ENCODE measurements at regions not wholly inside any gene's neighbourhood (a gene's known extent, or its start where the extent isn't known, plus 50 kb on each side); places are given as distances from the start of the nearest gene placed in this dataset.

- Mint-ChIP-seq H3K27ac (no peak overlapping the region), H3K4me1 (no peaks in the 10 kb centered on the region), H3K4me3 (no peak overlapping the region), H3K36me3 (ENCODE audit: low read depth) (no peaks in the 10 kb centered on the region), H3K27me3 (no peaks in the 10 kb centered on the region)
- ATAC-seq (no peak), DNase-seq (no peak)
- no peaks in the 10 kb centered on the region for H3K9me3 ChIP-seq (ENCODE audit: control insufficient read depth, low read length, poor library complexity, severe bottlenecking)
Measured at GRCh38 chr5:8473016-8473415, 604.1 kb downstream of the MTRR start.

GRCh38 chr5:8473827-8474568, 605.0 kb downstream of the MTRR start:
- no peak for ATAC-seq

GRCh38 chr5:8474569-8474930, 605.6 kb downstream of the MTRR start:
- no peak overlapping the region for H3K4me3 Mint-ChIP-seq
- H3K4me1 Mint-ChIP-seq = no peaks in the 10 kb centered on the region
- H3K27ac Mint-ChIP-seq = no peak overlapping the region
- no peaks in the 10 kb centered on the region for H3K36me3 Mint-ChIP-seq (ENCODE audit: low read depth)
- no peaks in the 10 kb centered on the region for H3K9me3 ChIP-seq (ENCODE audit: control insufficient read depth, low read length, poor library complexity, severe bottlenecking)
- H3K27me3 Mint-ChIP-seq = no peaks in the 10 kb centered on the region
- no peak for DNase-seq
- ATAC-seq = no peak

More at GRCh38 chr5:8473827-8474568, 605.0 kb downstream of the MTRR start:
- H3K4me1 Mint-ChIP-seq = no peaks in the 10 kb centered on the region
- no peaks in the 10 kb centered on the region for H3K9me3 ChIP-seq (ENCODE audit: control insufficient read depth, low read length, poor library complexity, severe bottlenecking)
- no peak overlapping the region for H3K4me3 Mint-ChIP-seq
- no peak overlapping the region for H3K27ac Mint-ChIP-seq
- no peaks in the 10 kb centered on the region for H3K27me3 Mint-ChIP-seq
- H3K36me3 Mint-ChIP-seq (ENCODE audit: low read depth) = no peaks in the 10 kb centered on the region
- no peak for DNase-seq

GRCh38 chr5:8478326-8478725, 609.4 kb downstream of the MTRR start:
- no peak for ATAC-seq
- H3K9me3 ChIP-seq (ENCODE audit: control insufficient read depth, low read length, poor library complexity, severe bottlenecking) = no peaks in the 10 kb centered on the region

GRCh38 chr5:8481007-8481406, 612.1 kb downstream of the MTRR start:
- no peak for ATAC-seq
- Mint-ChIP-seq H3K27me3 (no peaks in the 10 kb centered on the region), H3K4me1 (no peaks in the 10 kb centered on the region), H3K4me3 (no peak overlapping the region), H3K36me3 (ENCODE audit: low read depth) (no peaks in the 10 kb centered on the region), H3K27ac (no peak overlapping the region)
- H3K9me3 ChIP-seq (ENCODE audit: control insufficient read depth, low read length, poor library complexity, severe bottlenecking) = no peaks in the 10 kb centered on the region
- DNase-seq = no peak

More at GRCh38 chr5:8478326-8478725, 609.4 kb downstream of the MTRR start:
- no peaks in the 10 kb centered on the region for H3K4me1 Mint-ChIP-seq
- H3K27ac Mint-ChIP-seq = no peak overlapping the region
- H3K36me3 Mint-ChIP-seq (ENCODE audit: low read depth) = no peaks in the 10 kb centered on the region
- no peak for DNase-seq
- H3K4me3 Mint-ChIP-seq = no peak overlapping the region
- H3K27me3 Mint-ChIP-seq = no peaks in the 10 kb centered on the region

- ATAC-seq = no peak
- Mint-ChIP-seq H3K4me1 (no peaks in the 10 kb centered on the region), H3K36me3 (ENCODE audit: low read depth) (no peaks in the 10 kb centered on the region), H3K27me3 (no peaks in the 10 kb centered on the region), H3K27ac (no peak overlapping the region), H3K4me3 (no peak overlapping the region)
- H3K9me3 ChIP-seq (ENCODE audit: control insufficient read depth, low read length, poor library complexity, severe bottlenecking) = no peaks in the 10 kb centered on the region
- no peak for DNase-seq
Measured at GRCh38 chr5:8491254-8491653, 622.3 kb downstream of the MTRR start.

GRCh38 chr5:8493176-8493575, 624.2 kb downstream of the MTRR start:
- H3K4me3 Mint-ChIP-seq = no peak overlapping the region
- H3K36me3 Mint-ChIP-seq (ENCODE audit: low read depth) = no peaks in the 10 kb centered on the region
- no peak for ATAC-seq
- H3K27ac Mint-ChIP-seq = no peak overlapping the region
- DNase-seq = no peak
- no peaks in the 10 kb centered on the region for H3K27me3 Mint-ChIP-seq
- no peaks in the 10 kb centered on the region for H3K9me3 ChIP-seq (ENCODE audit: control insufficient read depth, low read length, poor library complexity, severe bottlenecking)
- no peaks in the 10 kb centered on the region for H3K4me1 Mint-ChIP-seq

- Mint-ChIP-seq H3K36me3 (ENCODE audit: low read depth) (no peaks in the 10 kb centered on the region), H3K27ac (no peak overlapping the region), H3K4me1 (no peaks in the 10 kb centered on the region), H3K4me3 (no peak overlapping the region), H3K27me3 (no peaks in the 10 kb centered on the region)
- DNase-seq (no peak), ATAC-seq (no peak)
- H3K9me3 ChIP-seq (ENCODE audit: control insufficient read depth, low read length, poor library complexity, severe bottlenecking) = no peaks in the 10 kb centered on the region
Measured at GRCh38 chr5:8500426-8500825, 631.5 kb downstream of the MTRR start.

- no peaks in the 10 kb centered on the region for H3K27me3 Mint-ChIP-seq
- H3K4me1 Mint-ChIP-seq = no peaks in the 10 kb centered on the region
Measured at GRCh38 chr5:8505196-8505595, 636.2 kb downstream of the MTRR start.

GRCh38 chr5:8508231-8508630, 639.3 kb downstream of the MTRR start:
- Mint-ChIP-seq H3K4me1 (no peaks in the 10 kb centered on the region), H3K36me3 (ENCODE audit: low read depth) (no peaks in the 10 kb centered on the region), H3K27me3 (no peaks in the 10 kb centered on the region), H3K27ac (no peak overlapping the region), H3K4me3 (no peak overlapping the region)
- DNase-seq (no peak), ATAC-seq (no peak)
- H3K9me3 ChIP-seq (ENCODE audit: control insufficient read depth, low read length, poor library complexity, severe bottlenecking) = no peaks in the 10 kb centered on the region

More at GRCh38 chr5:8505196-8505595, 636.2 kb downstream of the MTRR start:
- no peak overlapping the region for H3K4me3 Mint-ChIP-seq
- ATAC-seq = no peak
- DNase-seq = no peak
- H3K36me3 Mint-ChIP-seq (ENCODE audit: low read depth) = no peaks in the 10 kb centered on the region
- H3K27ac Mint-ChIP-seq = no peak overlapping the region
- no peaks in the 10 kb centered on the region for H3K9me3 ChIP-seq (ENCODE audit: control insufficient read depth, low read length, poor library complexity, severe bottlenecking)

GRCh38 chr5:8516356-8516755, 647.4 kb downstream of the MTRR start:
- Mint-ChIP-seq H3K4me3 (peak overlapping the region; percentile 10), H3K36me3 (ENCODE audit: low read depth) (no peaks in the 10 kb centered on the region), H3K4me1 (no peaks in the 10 kb centered on the region), H3K27ac (no peak overlapping the region), H3K27me3 (no peaks in the 10 kb centered on the region)
- no peak for DNase-seq
- no peak for ATAC-seq
- no peaks in the 10 kb centered on the region for H3K9me3 ChIP-seq (ENCODE audit: control insufficient read depth, low read length, poor library complexity, severe bottlenecking)

GRCh38 chr5:8517456-8517855, 648.5 kb downstream of the MTRR start:
- H3K9me3 ChIP-seq (ENCODE audit: control insufficient read depth, low read length, poor library complexity, severe bottlenecking) = no peaks in the 10 kb centered on the region
- ATAC-seq = no peak
- H3K4me1 Mint-ChIP-seq = no peaks in the 10 kb centered on the region

GRCh38 chr5:8520917-8521316, 652.0 kb downstream of the MTRR start:
- Mint-ChIP-seq H3K4me1 (no peaks in the 10 kb centered on the region), H3K27ac (no peak overlapping the region), H3K27me3 (peaks cover 4% of the 10 kb centered on the region), H3K36me3 (ENCODE audit: low read depth) (no peaks in the 10 kb centered on the region), H3K4me3 (no peak overlapping the region)
- DNase-seq = no peak
- H3K9me3 ChIP-seq (ENCODE audit: control insufficient read depth, low read length, poor library complexity, severe bottlenecking) = no peaks in the 10 kb centered on the region
- ATAC-seq = no peak

More at GRCh38 chr5:8517456-8517855, 648.5 kb downstream of the MTRR start:
- Mint-ChIP-seq H3K27ac (no peak overlapping the region), H3K4me3 (no peak overlapping the region), H3K27me3 (peaks cover 4% of the 10 kb centered on the region), H3K36me3 (ENCODE audit: low read depth) (no peaks in the 10 kb centered on the region)
- DNase-seq = no peak

GRCh38 chr5:8521991-8522390, 653.0 kb downstream of the MTRR start:
- no peaks in the 10 kb centered on the region for H3K4me1 Mint-ChIP-seq
- no peaks in the 10 kb centered on the region for H3K36me3 Mint-ChIP-seq (ENCODE audit: low read depth)
- H3K9me3 ChIP-seq (ENCODE audit: control insufficient read depth, low read length, poor library complexity, severe bottlenecking) = no peaks in the 10 kb centered on the region
- no peak for DNase-seq
- ATAC-seq = no peak
- no peak overlapping the region for H3K27ac Mint-ChIP-seq
- H3K27me3 Mint-ChIP-seq = peaks cover 4% of the 10 kb centered on the region
- H3K4me3 Mint-ChIP-seq = no peak overlapping the region
